ENCODE measurements at regions not wholly inside any gene's neighbourhood (a gene's known extent, or its start where the extent isn't known, plus 50 kb on each side); places are given as distances from the start of the nearest gene placed in this dataset.

GRCh38 chr7:120169996-120170783 lies 102.8 kb upstream of the KCND2 start:
- intact Hi-C loops (cut with DNase I), result no loop called here
- Histone ChIP-seq H3K9me3 (no peaks in the 10 kb centered on the region), H3K4me1 (peaks cover 0 to 11% (median 0%) of the 10 kb centered on the region in 9 donors), H3K27me3 (no peaks in the 10 kb centered on the region), H3K36me3 (no peaks in the 10 kb centered on the region), H3K4me3 (no peak overlapping the region), H3K27ac (peak overlapping the region in 3 of 10 donors; percentile 8 to 37 (median 27))
- TF ChIP-seq CTCF (IDR thresholded peaks at IDR 0.05), result no peak
- ATAC-seq, result no peak
- no peak for DNase-seq
- WGBS, 2 donors, result 66 to 71% methylated on average over 2 of the region's 2 CpGs

GRCh38 chr7:120170834-120171233 lies 102.1 kb upstream of the KCND2 start:
- DNase-seq (no peak), ATAC-seq (peak in 4 of 8 donors; percentile 52 to 62 (median 60))
- Histone ChIP-seq H3K27ac (peak overlapping the region in 3 of 10 donors; percentile 8 to 37 (median 27)), H3K27me3 (no peaks in the 10 kb centered on the region), H3K36me3 (no peaks in the 10 kb centered on the region), H3K4me3 (no peak overlapping the region), H3K4me1 (peaks cover 0 to 11% (median 0%) of the 10 kb centered on the region in 9 donors), H3K9me3 (no peaks in the 10 kb centered on the region)
- no peak for TF ChIP-seq CTCF (IDR thresholded peaks at IDR 0.05)
- intact Hi-C loops (cut with DNase I), result no loop called here

- peaks cover 0 to 11% (median 0%) of the 10 kb centered on the region in 9 donors for H3K4me1 ChIP-seq
- H3K36me3 ChIP-seq, result no peaks in the 10 kb centered on the region
- no peak overlapping the region for H3K4me3 ChIP-seq
- TF ChIP-seq CTCF (IDR thresholded peaks at IDR 0.05), result no peak
- 70 to 76% methylated on average over 1 of the region's 1 CpG for WGBS, 2 donors
- DNase-seq, result no peak
- intact Hi-C loops (cut with DNase I), result no loop called here
- H3K27me3 ChIP-seq, result no peaks in the 10 kb centered on the region
- ATAC-seq, result no peak
- H3K27ac ChIP-seq, result no peak overlapping the region
- no peaks in the 10 kb centered on the region for H3K9me3 ChIP-seq
Observed at GRCh38 chr7:120171406-120171805, 101.6 kb upstream of the KCND2 start.

GRCh38 chr7:120180221-120180620 lies 92.8 kb upstream of the KCND2 start:
- no peaks in the 10 kb centered on the region for H3K9me3 ChIP-seq
- no peak overlapping the region for H3K27ac ChIP-seq
- DNase-seq (no peak), ATAC-seq (no peak)
- no peaks in the 10 kb centered on the region for H3K27me3 ChIP-seq
- no peak for TF ChIP-seq CTCF (IDR thresholded peaks at IDR 0.05)
- peaks cover 0 to 7% (median 0%) of the 10 kb centered on the region in 9 donors for H3K4me1 ChIP-seq
- intact Hi-C loops (cut with DNase I), result no loop called here
- H3K36me3 ChIP-seq, result no peaks in the 10 kb centered on the region
- WGBS, 2 donors, result 63 to 77% methylated on average over 2 of the region's 2 CpGs
- no peak overlapping the region for H3K4me3 ChIP-seq

Measured in heart right ventricle (tissue), 16 donors.